Prostate gland (tissue), 2 donors: ENCODE measurements at regions not wholly inside any gene's neighbourhood (a gene's known extent, or its start where the extent isn't known, plus 50 kb on each side); places are given as distances from the start of the nearest gene placed in this dataset.

Experiments
- POLR2AphosphoS5 ChIP-seq: sonication (generic); formaldehyde crosslinking; IDR thresholded peaks from one replicate; pipeline ENCODE4 v1.6.1; 2017; ENCODE audit warnings: antibody characterized with exemption
- TF ChIP-seq, protein P1 (sequence below), 4 experiments: fragments of 200-600 bp in 2 of 4; fragments of 450-650 bp in 2 of 4; sonication (generic) in 2 of 4; IDR thresholded peaks; 1 replicate in 3 of 4; 2 replicates in 1 of 4; pipeline ENCODE4 v1.5.1; 2016 to 2019; ENCODE audit warnings: antibody characterized with exemption in 4 of 4, mild to moderate bottlenecking in 2 of 4, moderate library complexity in 2 of 4

DNA sequence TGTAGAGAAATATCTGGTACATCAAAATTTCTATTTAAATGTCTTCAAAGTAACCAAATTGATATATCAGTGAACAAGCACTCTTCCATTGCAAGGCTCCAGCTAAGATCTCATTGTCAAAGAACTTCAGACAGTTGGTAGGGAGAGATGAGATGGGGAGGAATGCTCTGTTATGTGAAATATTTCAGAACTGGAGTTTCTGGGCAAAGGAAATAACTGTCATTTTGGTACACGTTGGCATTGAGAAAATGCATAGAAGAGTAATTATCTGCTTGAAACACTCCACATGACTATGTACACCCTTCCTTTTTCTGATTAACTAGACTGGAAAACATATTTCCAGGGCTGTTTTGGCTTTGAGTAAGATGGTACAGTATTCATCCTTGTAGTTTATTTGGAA lies 297.5 kb upstream of the RASGRP1 start:
- TF ChIP-seq, protein P1, sequence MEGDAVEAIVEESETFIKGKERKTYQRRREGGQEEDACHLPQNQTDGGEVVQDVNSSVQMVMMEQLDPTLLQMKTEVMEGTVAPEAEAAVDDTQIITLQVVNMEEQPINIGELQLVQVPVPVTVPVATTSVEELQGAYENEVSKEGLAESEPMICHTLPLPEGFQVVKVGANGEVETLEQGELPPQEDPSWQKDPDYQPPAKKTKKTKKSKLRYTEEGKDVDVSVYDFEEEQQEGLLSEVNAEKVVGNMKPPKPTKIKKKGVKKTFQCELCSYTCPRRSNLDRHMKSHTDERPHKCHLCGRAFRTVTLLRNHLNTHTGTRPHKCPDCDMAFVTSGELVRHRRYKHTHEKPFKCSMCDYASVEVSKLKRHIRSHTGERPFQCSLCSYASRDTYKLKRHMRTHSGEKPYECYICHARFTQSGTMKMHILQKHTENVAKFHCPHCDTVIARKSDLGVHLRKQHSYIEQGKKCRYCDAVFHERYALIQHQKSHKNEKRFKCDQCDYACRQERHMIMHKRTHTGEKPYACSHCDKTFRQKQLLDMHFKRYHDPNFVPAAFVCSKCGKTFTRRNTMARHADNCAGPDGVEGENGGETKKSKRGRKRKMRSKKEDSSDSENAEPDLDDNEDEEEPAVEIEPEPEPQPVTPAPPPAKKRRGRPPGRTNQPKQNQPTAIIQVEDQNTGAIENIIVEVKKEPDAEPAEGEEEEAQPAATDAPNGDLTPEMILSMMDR (IDR thresholded peaks at IDR 0.05), result no peak
- TF ChIP-seq POLR2AphosphoS5, result no peak
